Calu3 (cell line): ENCODE measurements at regions not wholly inside any gene's neighbourhood (a gene's known extent, or its start where the extent isn't known, plus 50 kb on each side); places are given as distances from the start of the nearest gene placed in this dataset.

ENCODE experiments used
- BruUV-seq: library from RNA; stranded (reverse); fragments of 400-500 nt; replicated peaks from 2 replicates; lab custom pipeline; 2021; lab: Mats Ljungman, UMichigan
- CTCF ChIA-PET: fragments of 300-600 bp; sonication (Branson Sonifier 250); formaldehyde crosslinking; loops from one replicate; lab custom pipeline; 2022; ENCODE audit warnings: antibody characterized with exemption; lab: Charles Lee
- DNase-seq: peaks from one replicate; pipeline ENCODE4 v3.0.0; 2022
- H3K27ac Mint-ChIP-seq: one replicate; pipeline ENCODE4 v1.8.0; 2022; ENCODE audit warnings: mixed read lengths; ENCODE audit not compliant: unreplicated experiment
- H3K27me3 Mint-ChIP-seq: one replicate; pipeline ENCODE4 v1.8.0; 2022; ENCODE audit warnings: mixed read lengths; ENCODE audit not compliant: unreplicated experiment
- H3K36me3 Mint-ChIP-seq: one replicate; pipeline ENCODE4 v1.8.0; 2022; ENCODE audit warnings: mild to moderate bottlenecking, moderate library complexity, mixed read lengths; ENCODE audit not compliant: insufficient read depth, unreplicated experiment
- H3K4me1 Mint-ChIP-seq: one replicate; pipeline ENCODE4 v1.8.0; 2022; ENCODE audit warnings: mild to moderate bottlenecking, low read depth, mixed read lengths; ENCODE audit not compliant: unreplicated experiment
- H3K4me3 Mint-ChIP-seq: one replicate; pipeline ENCODE4 v1.8.0; 2022; ENCODE audit warnings: mild to moderate bottlenecking, low read depth, moderate library complexity, mixed read lengths; ENCODE audit not compliant: unreplicated experiment
- H3K9me3 Mint-ChIP-seq: one replicate; pipeline ENCODE4 v1.8.0; 2022; ENCODE audit warnings: low read depth, mixed read lengths; ENCODE audit not compliant: unreplicated experiment
- intact Hi-C: fragments of 100-400 bp; cut with micrococcal nuclease; formaldehyde crosslinking; loops from one replicate; pipeline ENCODE4 v1.10.0; 2022; ENCODE audit not compliant: unreplicated experiment
- TF ChIP-seq, protein P1 (sequence below): fragments of 200-600 bp; IDR thresholded peaks from one replicate; pipeline ENCODE4 v1.8.0; 2022; ENCODE audit warnings: antibody characterized with exemption; ENCODE audit not compliant: unreplicated experiment

- CTCF ChIA-PET = no interaction called here
- BruUV-seq = no TSS peak
- Mint-ChIP-seq H3K27ac (no peak overlapping the region), H3K4me3 (no peak overlapping the region), H3K27me3 (no peaks in the 10 kb centered on the region), H3K9me3 (peaks cover 9% of the 10 kb centered on the region), H3K4me1 (no peaks in the 10 kb centered on the region), H3K36me3 (no peaks in the 10 kb centered on the region)
- no peak for DNase-seq
- TF ChIP-seq, protein P1, sequence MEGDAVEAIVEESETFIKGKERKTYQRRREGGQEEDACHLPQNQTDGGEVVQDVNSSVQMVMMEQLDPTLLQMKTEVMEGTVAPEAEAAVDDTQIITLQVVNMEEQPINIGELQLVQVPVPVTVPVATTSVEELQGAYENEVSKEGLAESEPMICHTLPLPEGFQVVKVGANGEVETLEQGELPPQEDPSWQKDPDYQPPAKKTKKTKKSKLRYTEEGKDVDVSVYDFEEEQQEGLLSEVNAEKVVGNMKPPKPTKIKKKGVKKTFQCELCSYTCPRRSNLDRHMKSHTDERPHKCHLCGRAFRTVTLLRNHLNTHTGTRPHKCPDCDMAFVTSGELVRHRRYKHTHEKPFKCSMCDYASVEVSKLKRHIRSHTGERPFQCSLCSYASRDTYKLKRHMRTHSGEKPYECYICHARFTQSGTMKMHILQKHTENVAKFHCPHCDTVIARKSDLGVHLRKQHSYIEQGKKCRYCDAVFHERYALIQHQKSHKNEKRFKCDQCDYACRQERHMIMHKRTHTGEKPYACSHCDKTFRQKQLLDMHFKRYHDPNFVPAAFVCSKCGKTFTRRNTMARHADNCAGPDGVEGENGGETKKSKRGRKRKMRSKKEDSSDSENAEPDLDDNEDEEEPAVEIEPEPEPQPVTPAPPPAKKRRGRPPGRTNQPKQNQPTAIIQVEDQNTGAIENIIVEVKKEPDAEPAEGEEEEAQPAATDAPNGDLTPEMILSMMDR = no peak
- intact Hi-C loops = no loop called here
Measured at GRCh38 chr1:101605878-101606277, 369.1 kb downstream of the S1PR1 start.

GRCh38 chr1:101613546-101613945 lies 376.7 kb downstream of the S1PR1 start:
- no peak for DNase-seq
- intact Hi-C loops = no loop called here
- H3K27me3 Mint-ChIP-seq = no peaks in the 10 kb centered on the region
- TF ChIP-seq, protein P1 = no peak
- CTCF ChIA-PET = no interaction called here
- no peak overlapping the region for H3K4me3 Mint-ChIP-seq
- no peak overlapping the region for H3K27ac Mint-ChIP-seq
- no peaks in the 10 kb centered on the region for H3K4me1 Mint-ChIP-seq
- no TSS peak for BruUV-seq
- no peaks in the 10 kb centered on the region for H3K36me3 Mint-ChIP-seq
- peaks cover 2% of the 10 kb centered on the region for H3K9me3 Mint-ChIP-seq

GRCh38 chr1:101618900-101619299 lies 377.8 kb downstream of the OLFM3 start:
- Mint-ChIP-seq H3K9me3 (peaks cover 8% of the 10 kb centered on the region), H3K27me3 (no peaks in the 10 kb centered on the region), H3K27ac (no peak overlapping the region), H3K4me1 (no peaks in the 10 kb centered on the region), H3K36me3 (no peaks in the 10 kb centered on the region), H3K4me3 (no peak overlapping the region)
- no TSS peak for BruUV-seq
- CTCF ChIA-PET = no interaction called here
- intact Hi-C loops = no loop called here
- TF ChIP-seq, protein P1 = no peak
- no peak for DNase-seq

DNA sequence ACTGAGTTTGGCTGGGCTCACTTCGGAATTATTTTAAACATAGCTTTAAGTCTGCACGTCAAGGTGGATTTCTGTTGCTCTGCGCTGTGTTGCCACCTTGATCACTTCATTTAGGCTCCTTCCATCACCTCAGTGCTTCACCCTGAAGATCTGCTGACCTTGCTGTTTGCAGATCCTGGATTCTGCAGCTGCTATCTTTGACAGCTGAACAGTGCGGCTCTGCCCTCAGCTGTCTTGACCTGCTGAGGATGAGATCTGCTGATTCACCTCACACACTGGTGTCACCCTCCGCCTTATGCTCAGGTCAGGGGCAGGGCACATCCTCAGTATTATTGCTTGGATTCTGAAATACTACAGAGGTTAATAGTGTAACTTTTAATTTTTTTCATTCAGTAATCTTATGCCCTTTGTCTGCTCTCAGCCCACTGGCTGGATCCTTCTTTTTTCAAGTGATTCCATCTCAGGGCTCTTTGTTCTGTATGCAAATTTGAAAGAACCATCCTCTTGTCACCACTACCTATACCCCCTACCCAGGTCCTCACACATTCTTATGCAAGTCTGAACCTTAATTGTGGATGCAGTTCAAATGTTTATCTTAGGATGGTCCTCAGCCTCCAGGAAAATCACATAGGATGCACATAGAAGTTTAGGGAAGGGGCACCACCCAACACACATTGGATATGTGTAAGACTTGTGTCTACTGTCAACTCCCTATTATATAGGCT lies 364.0 kb downstream of the OLFM3 start:
- Mint-ChIP-seq H3K4me1 (no peaks in the 10 kb centered on the region), H3K27me3 (no peaks in the 10 kb centered on the region), H3K36me3 (no peaks in the 10 kb centered on the region), H3K27ac (no peak overlapping the region), H3K9me3 (peaks cover 2% of the 10 kb centered on the region), H3K4me3 (no peak overlapping the region)
- no peak for DNase-seq
- TF ChIP-seq, protein P1 = no peak
- CTCF ChIA-PET = no interaction called here
- intact Hi-C loops = no loop called here
- no TSS peak for BruUV-seq
